ENCODE measurements at regions not wholly inside any gene's neighbourhood (a gene's known extent, or its start where the extent isn't known, plus 50 kb on each side); places are given as distances from the start of the nearest gene placed in this dataset.
A peak's percentile ranks its signal among the peaks of the same experiment; 100 is the strongest.

GRCh38 chr5:93279296-93279963, 301.6 kb downstream of the NR2F1-AS1 start:
- peak overlapping the region; percentile 17 for H3K9ac ChIP-seq (ENCODE audit: low read length)

GRCh38 chr5:93278896-93279295, 302.1 kb downstream of the NR2F1-AS1 start:
- H3F3A ChIP-seq (ENCODE audit: insufficient read depth, low read length, poor library complexity, severe bottlenecking), result peaks cover 4% of the 10 kb centered on the region
- H3K9ac ChIP-seq (ENCODE audit: low read length), result peak overlapping the region; percentile 17
- peak overlapping the region; percentile 18 for H3K27ac ChIP-seq (ENCODE audit: low read length)
- H3K9me2 ChIP-seq (ENCODE audit: insufficient read depth, low read length), result no peaks in the 10 kb centered on the region
- H3K36me3 ChIP-seq (ENCODE audit: insufficient read depth, low read length), result no peaks in the 10 kb centered on the region
- H3K4me3 ChIP-seq (ENCODE audit: low read length), result peak overlapping the region; percentile 29
- no peaks in the 10 kb centered on the region for H3K79me2 ChIP-seq (replicated peaks; ENCODE audit: insufficient read depth, low read length)
- H4K20me1 ChIP-seq (ENCODE audit: insufficient read depth), result no peaks in the 10 kb centered on the region
- H2AFZ ChIP-seq (ENCODE audit: low read depth, low read length), result no peak overlapping the region
- no peaks in the 10 kb centered on the region for H3K9me3 ChIP-seq (ENCODE audit: low read length)
- H3K4me2 ChIP-seq (ENCODE audit: low read length), result peak overlapping the region; percentile 41
- no peaks in the 10 kb centered on the region for H3K27me3 ChIP-seq (ENCODE audit: insufficient read depth, low read depth, low read length)
- no peak for TF ChIP-seq MXI1 (conservative IDR thresholded peaks at IDR 0.05; ENCODE audit: poor library complexity, severe bottlenecking)
- no peak for TF ChIP-seq SMC3 (conservative IDR thresholded peaks at IDR 0.05; ENCODE audit: poor library complexity)
- TF ChIP-seq RAD21 (conservative IDR thresholded peaks at IDR 0.05), result no peak
- TF ChIP-seq EP300 (conservative IDR thresholded peaks at IDR 0.05; ENCODE audit: poor library complexity, severe bottlenecking), result no peak
- TF ChIP-seq TAF1 (IDR thresholded peaks at IDR 0.05; ENCODE audit: low read depth), result no peak
- no peak for TF ChIP-seq POLR2AphosphoS5 (IDR thresholded peaks at IDR 0.05)
- TF ChIP-seq CTCF (IDR thresholded peaks at IDR 0.05; ENCODE audit: poor library complexity, severe bottlenecking), result no peak
- no peak for TF ChIP-seq EZH2 (IDR thresholded peaks at IDR 0.05; ENCODE audit: borderline replicate concordance, insufficient read depth, low read length, poor library complexity, severe bottlenecking)

More at GRCh38 chr5:93279296-93279963, 301.6 kb downstream of the NR2F1-AS1 start:
- H3K27me3 ChIP-seq (ENCODE audit: insufficient read depth, low read depth, low read length), result no peaks in the 10 kb centered on the region
- H3F3A ChIP-seq (ENCODE audit: insufficient read depth, low read length, poor library complexity, severe bottlenecking), result peaks cover 4% of the 10 kb centered on the region
- peak overlapping the region; percentile 68 for H3K4me2 ChIP-seq (ENCODE audit: low read length)
- H3K27ac ChIP-seq (ENCODE audit: low read length), result peak overlapping the region; percentile 46
- peak overlapping the region; percentile 29 for H3K4me3 ChIP-seq (ENCODE audit: low read length)
- H3K36me3 ChIP-seq (ENCODE audit: insufficient read depth, low read length), result no peaks in the 10 kb centered on the region
- H3K79me2 ChIP-seq (replicated peaks; ENCODE audit: insufficient read depth, low read length), result no peaks in the 10 kb centered on the region
- no peaks in the 10 kb centered on the region for H4K20me1 ChIP-seq (ENCODE audit: insufficient read depth)
- no peaks in the 10 kb centered on the region for H3K9me3 ChIP-seq (ENCODE audit: low read length)
- no peak overlapping the region for H2AFZ ChIP-seq (ENCODE audit: low read depth, low read length)
- no peaks in the 10 kb centered on the region for H3K9me2 ChIP-seq (ENCODE audit: insufficient read depth, low read length)
- peak; percentile 85 for TF ChIP-seq POLR2AphosphoS5 (IDR thresholded peaks at IDR 0.05)
- peak; percentile 24 for TF ChIP-seq RAD21 (conservative IDR thresholded peaks at IDR 0.05)
- TF ChIP-seq, protein P1, sequence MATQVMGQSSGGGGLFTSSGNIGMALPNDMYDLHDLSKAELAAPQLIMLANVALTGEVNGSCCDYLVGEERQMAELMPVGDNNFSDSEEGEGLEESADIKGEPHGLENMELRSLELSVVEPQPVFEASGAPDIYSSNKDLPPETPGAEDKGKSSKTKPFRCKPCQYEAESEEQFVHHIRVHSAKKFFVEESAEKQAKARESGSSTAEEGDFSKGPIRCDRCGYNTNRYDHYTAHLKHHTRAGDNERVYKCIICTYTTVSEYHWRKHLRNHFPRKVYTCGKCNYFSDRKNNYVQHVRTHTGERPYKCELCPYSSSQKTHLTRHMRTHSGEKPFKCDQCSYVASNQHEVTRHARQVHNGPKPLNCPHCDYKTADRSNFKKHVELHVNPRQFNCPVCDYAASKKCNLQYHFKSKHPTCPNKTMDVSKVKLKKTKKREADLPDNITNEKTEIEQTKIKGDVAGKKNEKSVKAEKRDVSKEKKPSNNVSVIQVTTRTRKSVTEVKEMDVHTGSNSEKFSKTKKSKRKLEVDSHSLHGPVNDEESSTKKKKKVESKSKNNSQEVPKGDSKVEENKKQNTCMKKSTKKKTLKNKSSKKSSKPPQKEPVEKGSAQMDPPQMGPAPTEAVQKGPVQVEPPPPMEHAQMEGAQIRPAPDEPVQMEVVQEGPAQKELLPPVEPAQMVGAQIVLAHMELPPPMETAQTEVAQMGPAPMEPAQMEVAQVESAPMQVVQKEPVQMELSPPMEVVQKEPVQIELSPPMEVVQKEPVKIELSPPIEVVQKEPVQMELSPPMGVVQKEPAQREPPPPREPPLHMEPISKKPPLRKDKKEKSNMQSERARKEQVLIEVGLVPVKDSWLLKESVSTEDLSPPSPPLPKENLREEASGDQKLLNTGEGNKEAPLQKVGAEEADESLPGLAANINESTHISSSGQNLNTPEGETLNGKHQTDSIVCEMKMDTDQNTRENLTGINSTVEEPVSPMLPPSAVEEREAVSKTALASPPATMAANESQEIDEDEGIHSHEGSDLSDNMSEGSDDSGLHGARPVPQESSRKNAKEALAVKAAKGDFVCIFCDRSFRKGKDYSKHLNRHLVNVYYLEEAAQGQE (IDR thresholded peaks at IDR 0.05; ENCODE audit: borderline replicate concordance), result peak; percentile 17
- TF ChIP-seq TAF1 (IDR thresholded peaks at IDR 0.05; ENCODE audit: low read depth), result no peak
- peak; percentile 25 for TF ChIP-seq SMC3 (conservative IDR thresholded peaks at IDR 0.05; ENCODE audit: poor library complexity)
- TF ChIP-seq CTCF (IDR thresholded peaks at IDR 0.05; ENCODE audit: poor library complexity, severe bottlenecking), result no peak
- peak; percentile 34 for TF ChIP-seq MXI1 (conservative IDR thresholded peaks at IDR 0.05; ENCODE audit: poor library complexity, severe bottlenecking)
- TF ChIP-seq EP300 (conservative IDR thresholded peaks at IDR 0.05; ENCODE audit: poor library complexity, severe bottlenecking), result peak; percentile 92
- TF ChIP-seq EZH2 (IDR thresholded peaks at IDR 0.05; ENCODE audit: borderline replicate concordance, insufficient read depth, low read length, poor library complexity, severe bottlenecking), result no peak
